HG02938 (cell line): ENCODE measurements at regions not wholly inside any gene's neighbourhood (a gene's known extent, or its start where the extent isn't known, plus 50 kb on each side); places are given as distances from the start of the nearest gene placed in this dataset.

ENCODE experiments used
- ATAC-seq: cut with Tn5 transposase; IDR thresholded peaks from one replicate; pipeline ENCODE4 v1.9.1; 2021; ENCODE audit warnings: mild to moderate bottlenecking, moderate library complexity; ENCODE audit not compliant: unreplicated experiment

- no peak for ATAC-seq
These were observed 65.7 kb upstream of the ADCY2 start for GRCh38 chr5:7330256-7330655.

- ATAC-seq = no peak
These were observed 64.8 kb upstream of the ADCY2 start for GRCh38 chr5:7331131-7331530.
